ENCODE measurements at regions not wholly inside any gene's neighbourhood (a gene's known extent, or its start where the extent isn't known, plus 50 kb on each side); places are given as distances from the start of the nearest gene placed in this dataset.

GRCh38 chr4:31236639-31237173, 516.5 kb downstream of the PCDH7 start:
- DNase-seq (ENCODE audit: low read depth in 1 of 2, low spot score in 1 of 2): no peak
- POLR2A ChIA-PET: no interaction called here
- ATAC-seq: no peak
- no peak overlapping the region for H3K27ac ChIP-seq
- CTCF ChIA-PET: no interaction called here
- TF ChIP-seq RCOR1 (IDR thresholded peaks at IDR 0.05; ENCODE audit: low read depth, low read length) (no peak), NFE2L2 (conservative IDR thresholded peaks at IDR 0.05; ENCODE audit: low read length) (no peak), HES2 (IDR thresholded peaks at IDR 0.05) (no peak), HDAC2 (IDR thresholded peaks at IDR 0.05) (no peak), HOXA7 (CRISPR knock-in tag; IDR thresholded peaks at IDR 0.05) (no peak), MYC (IDR thresholded peaks at IDR 0.05; ENCODE audit: borderline replicate concordance, low read length) (no peak)
- WGBS (ENCODE audit: missing lambda C conversion rate): 37% methylated on average over 6 of the region's 6 CpGs
- no peak for FAIRE-seq
- H3K9me3 ChIP-seq: no peaks in the 10 kb centered on the region
- no peaks in the 10 kb centered on the region for H3K4me1 ChIP-seq
- no peak overlapping the region for H3K4me3 ChIP-seq
- H3K4me2 ChIP-seq: no peak overlapping the region

- POLR2A ChIA-PET: no interaction called here
- ATAC-seq: no peak
Observed at GRCh38 chr4:31237233-31237632, 517.1 kb downstream of the PCDH7 start.

More at GRCh38 chr4:31237233-31237632, 517.1 kb downstream of the PCDH7 start:
- H3K9me3 ChIP-seq: no peaks in the 10 kb centered on the region
- H3K4me1 ChIP-seq: no peaks in the 10 kb centered on the region
- no peak overlapping the region for H3K4me2 ChIP-seq
- FAIRE-seq (no peak), DNase-seq (ENCODE audit: low read depth in 1 of 2, low spot score in 1 of 2) (no peak)
- TF ChIP-seq GATA3 (IDR thresholded peaks at IDR 0.05; ENCODE audit: borderline replicate concordance) (no peak), HEYL (CRISPR knock-in tag; IDR thresholded peaks at IDR 0.05) (no peak), FOXS1 (CRISPR knock-in tag; IDR thresholded peaks at IDR 0.05) (no peak), BHLHE40 (IDR thresholded peaks at IDR 0.05; ENCODE audit: low read depth, low read length) (no peak), NR3C1 (IDR thresholded peaks at IDR 0.05) (no peak), BCL3 (IDR thresholded peaks at IDR 0.05) (no peak), CHD2 (IDR thresholded peaks at IDR 0.05; ENCODE audit: low read length, partially characterized antibody) (no peak), HMGXB4 (CRISPR knock-in tag; IDR thresholded peaks at IDR 0.05; ENCODE audit: borderline replicate concordance) (no peak), USF2 (IDR thresholded peaks at IDR 0.05) (no peak), REST (IDR thresholded peaks at IDR 0.05) (no peak), SMC3 (IDR thresholded peaks at IDR 0.05) (no peak), MAX (IDR thresholded peaks at IDR 0.05) (no peak), NPAS2 (CRISPR knock-in tag; IDR thresholded peaks at IDR 0.05; ENCODE audit: borderline replicate concordance) (no peak), CBX8 (IDR thresholded peaks at IDR 0.05) (no peak), JUNB (IDR thresholded peaks at IDR 0.05) (no peak), TP53 (CRISPR knock-in tag; IDR thresholded peaks at IDR 0.05) (no peak), ESRRA (IDR thresholded peaks at IDR 0.05; ENCODE audit: borderline replicate concordance, low read length) (no peak), HDAC2 (IDR thresholded peaks at IDR 0.05) (no peak), POLR2AphosphoS2 (conservative IDR thresholded peaks at IDR 0.05; ENCODE audit: low read length) (no peak)
- CTCF ChIA-PET: no interaction called here
- H3K27ac ChIP-seq: no peak overlapping the region
- H3K4me3 ChIP-seq: no peak overlapping the region
